Kidney (tissue), 13 donors: ENCODE measurements at regions not wholly inside any gene's neighbourhood (a gene's known extent, or its start where the extent isn't known, plus 50 kb on each side); places are given as distances from the start of the nearest gene placed in this dataset.

Source experiments
- DNase-seq, 5 donors: peaks; one replicate each; pipeline ENCODE4 v3.0.0-alpha.2; 2013 to 2020
- FAIRE-seq: peaks from 2 replicates; lab custom pipeline; 2012; peaks lifted over from hg19 to GRCh38; lab: Jason Lieb, UNC
- H3K27ac ChIP-seq, 2 donors: one replicate each; pipeline ENCODE4 v1.7.0; 2013; ENCODE audit warnings: low read depth in 2 of 2, low read length in 2 of 2, inconsistent platforms in 1 of 2
- H3K27me3 ChIP-seq: one replicate; pipeline ENCODE4 v1.7.1; 2013; ENCODE audit warnings: low read length, inconsistent platforms; ENCODE audit not compliant: control insufficient read depth, insufficient read depth
- H3K36me3 ChIP-seq, 3 donors: one replicate each; pipeline versions ENCODE4 v1.7.0 to v1.7.1; 2013; ENCODE audit warnings: low read length in 3 of 3, control low read depth in 1 of 3, inconsistent platforms in 1 of 3; ENCODE audit not compliant: insufficient read depth in 3 of 3, control insufficient read depth in 2 of 3
- H3K4me1 ChIP-seq, 3 donors: one replicate each; pipeline versions ENCODE4 v1.7.0 to v1.7.1; 2013; ENCODE audit warnings: low read length in 3 of 3, inconsistent platforms in 1 of 3, low read depth in 1 of 3; ENCODE audit not compliant: control insufficient read depth in 2 of 3, insufficient read depth in 2 of 3
- H3K4me3 ChIP-seq, 3 donors: one replicate each; pipeline versions ENCODE4 v1.7.0 to v1.8.1; 2013; ENCODE audit warnings: low read length in 3 of 3, control low read depth in 1 of 3, inconsistent platforms in 1 of 3
- H3K9ac ChIP-seq, 3 donors: one replicate each; pipeline versions ENCODE4 v1.7.0 to v1.7.1; 2013; ENCODE audit warnings: low read length in 3 of 3, control low read depth in 1 of 3, inconsistent platforms in 1 of 3
- H3K9me3 ChIP-seq, 3 donors: one replicate each; pipeline versions ENCODE4 v1.7.0 to v1.7.1; 2013; ENCODE audit warnings: low read length in 3 of 3, control low read depth in 1 of 3, inconsistent platforms in 1 of 3; ENCODE audit not compliant: control insufficient read depth in 2 of 3, insufficient read depth in 1 of 3
- intact Hi-C: fragments of 100-400 bp; cut with DNase I; formaldehyde crosslinking; loops from one replicate; pipeline ENCODE4 v1.11.1; 2022
- TF ChIP-seq, protein P1 (sequence below): IDR thresholded peaks from 3 replicates; pipeline ENCODE4 v1.5.1; 2012; ENCODE audit warnings: mild to moderate bottlenecking, moderate library complexity, borderline replicate concordance; ENCODE audit not compliant: insufficient read depth; ENCODE audit errors: extremely low read depth
- donor health status: control.
- donor health status: control.
- donor health status: control.
- donor health status: control.
- donor health status: control.
- donor health status: DM: yes; HTN: yes; CAD: no.
- donor health status: Normal renal cell carcinoma (clear cell type).

DNA sequence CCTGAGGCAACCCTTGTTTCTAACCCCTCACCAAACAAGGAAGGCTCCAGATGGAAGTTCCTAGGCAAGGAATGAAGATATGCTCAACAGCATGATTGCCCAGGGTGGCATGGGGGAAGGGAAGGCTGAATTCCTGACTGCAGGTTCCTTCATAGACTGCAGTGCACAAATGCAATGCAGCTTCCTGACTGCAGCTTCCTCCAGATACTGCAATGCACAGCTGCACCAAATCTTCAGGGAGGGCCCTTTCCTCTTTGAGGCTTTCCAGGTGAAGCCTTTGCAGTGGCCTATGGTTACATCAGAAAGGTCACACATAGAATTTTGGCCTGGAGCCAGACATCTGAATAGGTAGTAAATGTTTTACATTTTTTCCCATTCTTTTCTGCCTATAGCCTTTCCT is 58.8 kb upstream of the DYNAP start:
- H3K9me3 ChIP-seq: peaks cover 0 to 2% (median 0%) of the 10 kb centered on the region in 3 donors
- intact Hi-C loops: no loop called here
- TF ChIP-seq, protein P1, sequence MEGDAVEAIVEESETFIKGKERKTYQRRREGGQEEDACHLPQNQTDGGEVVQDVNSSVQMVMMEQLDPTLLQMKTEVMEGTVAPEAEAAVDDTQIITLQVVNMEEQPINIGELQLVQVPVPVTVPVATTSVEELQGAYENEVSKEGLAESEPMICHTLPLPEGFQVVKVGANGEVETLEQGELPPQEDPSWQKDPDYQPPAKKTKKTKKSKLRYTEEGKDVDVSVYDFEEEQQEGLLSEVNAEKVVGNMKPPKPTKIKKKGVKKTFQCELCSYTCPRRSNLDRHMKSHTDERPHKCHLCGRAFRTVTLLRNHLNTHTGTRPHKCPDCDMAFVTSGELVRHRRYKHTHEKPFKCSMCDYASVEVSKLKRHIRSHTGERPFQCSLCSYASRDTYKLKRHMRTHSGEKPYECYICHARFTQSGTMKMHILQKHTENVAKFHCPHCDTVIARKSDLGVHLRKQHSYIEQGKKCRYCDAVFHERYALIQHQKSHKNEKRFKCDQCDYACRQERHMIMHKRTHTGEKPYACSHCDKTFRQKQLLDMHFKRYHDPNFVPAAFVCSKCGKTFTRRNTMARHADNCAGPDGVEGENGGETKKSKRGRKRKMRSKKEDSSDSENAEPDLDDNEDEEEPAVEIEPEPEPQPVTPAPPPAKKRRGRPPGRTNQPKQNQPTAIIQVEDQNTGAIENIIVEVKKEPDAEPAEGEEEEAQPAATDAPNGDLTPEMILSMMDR: no peak
- no peak overlapping the region for H3K4me3 ChIP-seq
- no peak overlapping the region for H3K27ac ChIP-seq
- FAIRE-seq (no peak), DNase-seq (peak in 2 of 5 donors; percentile 13 to 25)
- H3K9ac ChIP-seq: no peak overlapping the region
- no peaks in the 10 kb centered on the region for H3K4me1 ChIP-seq
- no peaks in the 10 kb centered on the region for H3K36me3 ChIP-seq
- no peaks in the 10 kb centered on the region for H3K27me3 ChIP-seq

- Histone ChIP-seq H3K27me3 (no peaks in the 10 kb centered on the region), H3K4me1 (no peaks in the 10 kb centered on the region), H3K36me3 (no peaks in the 10 kb centered on the region), H3K9ac (no peak overlapping the region), H3K27ac (no peak overlapping the region), H3K4me3 (no peak overlapping the region), H3K9me3 (peaks cover 0 to 2% (median 0%) of the 10 kb centered on the region in 3 donors)
- TF ChIP-seq, protein P1: no peak
- intact Hi-C loops: no loop called here
- DNase-seq (no peak), FAIRE-seq (no peak)
These were observed 58.1 kb upstream of the DYNAP start for GRCh38 chr18:54532962-54533361.
